ENCODE measurements at regions not wholly inside any gene's neighbourhood (a gene's known extent, or its start where the extent isn't known, plus 50 kb on each side); places are given as distances from the start of the nearest gene placed in this dataset.

- TF ChIP-seq, protein P1, sequence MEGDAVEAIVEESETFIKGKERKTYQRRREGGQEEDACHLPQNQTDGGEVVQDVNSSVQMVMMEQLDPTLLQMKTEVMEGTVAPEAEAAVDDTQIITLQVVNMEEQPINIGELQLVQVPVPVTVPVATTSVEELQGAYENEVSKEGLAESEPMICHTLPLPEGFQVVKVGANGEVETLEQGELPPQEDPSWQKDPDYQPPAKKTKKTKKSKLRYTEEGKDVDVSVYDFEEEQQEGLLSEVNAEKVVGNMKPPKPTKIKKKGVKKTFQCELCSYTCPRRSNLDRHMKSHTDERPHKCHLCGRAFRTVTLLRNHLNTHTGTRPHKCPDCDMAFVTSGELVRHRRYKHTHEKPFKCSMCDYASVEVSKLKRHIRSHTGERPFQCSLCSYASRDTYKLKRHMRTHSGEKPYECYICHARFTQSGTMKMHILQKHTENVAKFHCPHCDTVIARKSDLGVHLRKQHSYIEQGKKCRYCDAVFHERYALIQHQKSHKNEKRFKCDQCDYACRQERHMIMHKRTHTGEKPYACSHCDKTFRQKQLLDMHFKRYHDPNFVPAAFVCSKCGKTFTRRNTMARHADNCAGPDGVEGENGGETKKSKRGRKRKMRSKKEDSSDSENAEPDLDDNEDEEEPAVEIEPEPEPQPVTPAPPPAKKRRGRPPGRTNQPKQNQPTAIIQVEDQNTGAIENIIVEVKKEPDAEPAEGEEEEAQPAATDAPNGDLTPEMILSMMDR (IDR thresholded peaks at IDR 0.05), result no peak
- no peak for TF ChIP-seq POLR2A (IDR thresholded peaks at IDR 0.05)
Observed at GRCh38 chr2:16117021-16117700, 176.8 kb downstream of the MYCN start.

All from thyroid gland (tissue), 4 donors.